Neural progenitor cell (in vitro differentiated cells): ENCODE measurements at regions not wholly inside any gene's neighbourhood (a gene's known extent, or its start where the extent isn't known, plus 50 kb on each side); places are given as distances from the start of the nearest gene placed in this dataset.
A peak's percentile ranks its signal among the peaks of the same experiment; 100 is the strongest.

Experiments
- DNase-seq: peaks from one replicate; pipeline ENCODE4 v3.0.0-alpha.2; 2016; ENCODE audit warnings: low spot score
- H2AFZ ChIP-seq: fragments of 200-600 bp; sonication (generic); replicated peaks from 2 replicates; pipeline ENCODE4 v1.6.1; 2016; ENCODE audit warnings: antibody characterized with exemption
- H3F3A ChIP-seq: fragments of 200-600 bp; sonication (generic); 2 replicates; pipeline ENCODE4 v1.6.1; 2016; ENCODE audit warnings: antibody characterized with exemption, low read depth
- H3K27ac ChIP-seq: fragments of 200-600 bp; sonication (generic); 2 replicates; pipeline ENCODE4 v1.5.1; 2016; ENCODE audit warnings: mild to moderate bottlenecking
- H3K27me3 ChIP-seq: fragments of 200-600 bp; sonication (generic); 2 replicates; pipeline ENCODE4 v1.6.1; 2016; ENCODE audit warnings: mild to moderate bottlenecking, moderate library complexity
- H3K36me3 ChIP-seq: fragments of 200-600 bp; sonication (generic); 2 replicates; pipeline ENCODE4 v1.5.1; 2016
- H3K4me1 ChIP-seq: fragments of 200-600 bp; sonication (generic); 2 replicates; pipeline ENCODE4 v1.6.1; 2016; ENCODE audit warnings: mixed run types
- H3K4me2 ChIP-seq: fragments of 200-600 bp; sonication (generic); 2 replicates; pipeline ENCODE4 v1.6.1; 2016
- H3K4me3 ChIP-seq: fragments of 200-600 bp; sonication (generic); 2 replicates; pipeline ENCODE4 v1.5.1; 2016
- H3K79me2 ChIP-seq: fragments of 200-600 bp; sonication (generic); 2 replicates; pipeline ENCODE4 v1.6.1; 2016; ENCODE audit warnings: low read depth
- H3K9ac ChIP-seq: fragments of 200-600 bp; sonication (generic); 2 replicates; pipeline ENCODE4 v1.6.1; 2016
- H3K9me3 ChIP-seq: fragments of 200-600 bp; sonication (generic); 2 replicates; pipeline ENCODE4 v1.5.1; 2016; ENCODE audit warnings: low read depth
- H4K20me1 ChIP-seq: fragments of 200-600 bp; sonication (generic); 2 replicates; pipeline ENCODE4 v1.6.1; 2016; ENCODE audit warnings: low read depth
- H3K27ac Mint-ChIP-seq: 3 replicates; pipeline ENCODE4 v1.8.0; 2021; ENCODE audit warnings: mixed read lengths
- H3K27me3 Mint-ChIP-seq: 2 replicates; pipeline ENCODE4 v1.8.0; 2022; ENCODE audit warnings: low read depth, mild to moderate bottlenecking, inconsistent platforms, moderate library complexity, mixed read lengths; ENCODE audit not compliant: insufficient read depth
- H3K36me3 Mint-ChIP-seq: 3 replicates; pipeline ENCODE4 v1.8.0; 2021; ENCODE audit warnings: mixed read lengths
- H3K4me1 Mint-ChIP-seq: 3 replicates; pipeline ENCODE4 v1.8.0; 2021; ENCODE audit warnings: mixed read lengths
- H3K4me3 Mint-ChIP-seq: 3 replicates; pipeline ENCODE4 v1.8.0; 2021; ENCODE audit warnings: mild to moderate bottlenecking, moderate library complexity, mixed read lengths
- H3K9me3 Mint-ChIP-seq: 3 replicates; pipeline ENCODE4 v1.8.0; 2020; ENCODE audit warnings: mixed read lengths
- EZH2 ChIP-seq: fragments of 200-600 bp; sonication (generic); IDR thresholded peaks from 2 replicates; pipeline ENCODE4 v1.6.1; 2017; ENCODE audit warnings: antibody characterized with exemption, mild to moderate bottlenecking, moderate library complexity
- EZH2phosphoT487 ChIP-seq: fragments of 200-600 bp; sonication (generic); IDR thresholded peaks from 2 replicates; pipeline ENCODE4 v1.6.1; 2017; ENCODE audit warnings: antibody characterized with exemption
- TF ChIP-seq, protein P1 (sequence below): fragments of 200-600 bp; sonication (generic); IDR thresholded peaks from 2 replicates; pipeline ENCODE4 v1.5.1; 2017; ENCODE audit warnings: antibody characterized with exemption, mild to moderate bottlenecking

DNA sequence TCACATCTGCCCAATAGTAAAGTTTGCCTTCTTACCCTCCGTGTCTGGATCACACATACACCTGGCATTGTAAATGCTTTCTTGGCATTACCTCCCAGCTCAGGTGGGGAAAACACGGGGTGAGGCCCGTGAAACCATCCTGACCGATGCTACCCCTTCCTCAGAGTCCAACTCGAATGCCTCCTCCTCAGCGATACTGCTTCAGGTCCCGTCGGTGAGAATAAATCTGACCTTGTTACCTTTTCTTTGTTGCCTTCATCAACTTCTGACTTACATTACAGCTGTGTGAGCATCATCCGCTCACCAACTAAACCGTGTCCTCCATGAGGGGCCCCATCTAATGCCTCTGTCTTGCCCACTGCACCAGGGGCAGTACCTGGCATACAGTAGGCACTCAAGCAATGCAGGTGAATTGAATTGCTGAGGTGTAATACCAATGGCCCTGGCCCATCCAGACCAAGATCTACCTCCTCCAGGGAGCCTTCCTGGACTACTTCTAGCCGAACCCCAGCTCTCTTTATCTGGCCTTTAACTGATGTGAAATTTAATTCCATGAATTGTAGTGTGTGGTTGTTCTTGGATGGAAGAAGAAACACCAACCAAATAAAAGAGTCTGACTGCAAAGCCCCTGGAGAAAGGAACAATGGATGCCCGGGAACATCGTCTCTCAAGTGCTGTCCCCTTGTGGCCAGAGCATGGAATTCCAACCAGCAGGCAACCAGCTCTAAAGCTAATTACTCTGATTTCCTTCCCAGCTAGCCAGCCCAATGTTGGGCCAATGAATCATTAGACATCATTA, 141.5 kb downstream of the ANKRD60 start:
- H2AFZ ChIP-seq, result peak overlapping the region; percentile 42
- Mint-ChIP-seq H3K36me3 (no peaks in the 10 kb centered on the region), H3K27ac (no peak overlapping the region)

DNA sequence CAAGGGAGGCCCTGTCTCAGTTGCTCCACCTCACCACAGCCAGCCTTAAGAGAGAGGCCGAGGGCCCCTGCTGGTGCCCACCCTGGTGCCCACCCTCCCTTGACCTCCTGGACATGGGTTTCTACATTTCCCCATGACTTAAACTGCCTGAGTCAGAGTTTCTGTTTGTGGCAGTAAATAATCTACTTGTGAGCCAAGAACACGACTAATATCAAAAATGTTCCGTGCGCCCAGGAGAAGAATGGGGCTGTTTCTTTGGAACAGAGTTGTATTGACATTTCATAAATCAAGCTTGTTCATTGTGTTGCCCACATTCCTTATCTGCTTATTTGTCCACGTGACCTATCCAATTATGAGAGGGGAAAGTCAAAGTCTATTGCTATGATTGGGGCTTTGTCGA, 143.5 kb downstream of the ANKRD60 start:
- no peak for TF ChIP-seq EZH2
- TF ChIP-seq EZH2phosphoT487, result no peak
- TF ChIP-seq, protein P1, sequence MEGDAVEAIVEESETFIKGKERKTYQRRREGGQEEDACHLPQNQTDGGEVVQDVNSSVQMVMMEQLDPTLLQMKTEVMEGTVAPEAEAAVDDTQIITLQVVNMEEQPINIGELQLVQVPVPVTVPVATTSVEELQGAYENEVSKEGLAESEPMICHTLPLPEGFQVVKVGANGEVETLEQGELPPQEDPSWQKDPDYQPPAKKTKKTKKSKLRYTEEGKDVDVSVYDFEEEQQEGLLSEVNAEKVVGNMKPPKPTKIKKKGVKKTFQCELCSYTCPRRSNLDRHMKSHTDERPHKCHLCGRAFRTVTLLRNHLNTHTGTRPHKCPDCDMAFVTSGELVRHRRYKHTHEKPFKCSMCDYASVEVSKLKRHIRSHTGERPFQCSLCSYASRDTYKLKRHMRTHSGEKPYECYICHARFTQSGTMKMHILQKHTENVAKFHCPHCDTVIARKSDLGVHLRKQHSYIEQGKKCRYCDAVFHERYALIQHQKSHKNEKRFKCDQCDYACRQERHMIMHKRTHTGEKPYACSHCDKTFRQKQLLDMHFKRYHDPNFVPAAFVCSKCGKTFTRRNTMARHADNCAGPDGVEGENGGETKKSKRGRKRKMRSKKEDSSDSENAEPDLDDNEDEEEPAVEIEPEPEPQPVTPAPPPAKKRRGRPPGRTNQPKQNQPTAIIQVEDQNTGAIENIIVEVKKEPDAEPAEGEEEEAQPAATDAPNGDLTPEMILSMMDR, result no peak
- no peak overlapping the region for H2AFZ ChIP-seq
- H3K4me1 Mint-ChIP-seq, result no peaks in the 10 kb centered on the region

More for the DNA sequence above, 141.5 kb downstream of the ANKRD60 start:
- H3K79me2 ChIP-seq, result no peaks in the 10 kb centered on the region
- no peaks in the 10 kb centered on the region for H3K4me1 ChIP-seq
- no peaks in the 10 kb centered on the region for H3F3A ChIP-seq
- no peak overlapping the region for H3K9ac ChIP-seq
- no peak overlapping the region for H3K4me2 ChIP-seq
- TF ChIP-seq EZH2phosphoT487, result no peak
- no peak for TF ChIP-seq EZH2
- TF ChIP-seq, protein P1, result peak; percentile 93
- Mint-ChIP-seq H3K4me1 (no peaks in the 10 kb centered on the region), H3K9me3 (no peaks in the 10 kb centered on the region), H3K4me3 (no peak overlapping the region), H3K27me3 (peaks cover 11% of the 10 kb centered on the region)
- no peaks in the 10 kb centered on the region for H3K36me3 ChIP-seq
- H3K27ac ChIP-seq, result no peak overlapping the region
- DNase-seq, result peak; percentile 83
- H3K9me3 ChIP-seq, result no peaks in the 10 kb centered on the region
- H3K27me3 ChIP-seq, result no peaks in the 10 kb centered on the region
- H4K20me1 ChIP-seq, result no peaks in the 10 kb centered on the region
- no peak overlapping the region for H3K4me3 ChIP-seq

DNA sequence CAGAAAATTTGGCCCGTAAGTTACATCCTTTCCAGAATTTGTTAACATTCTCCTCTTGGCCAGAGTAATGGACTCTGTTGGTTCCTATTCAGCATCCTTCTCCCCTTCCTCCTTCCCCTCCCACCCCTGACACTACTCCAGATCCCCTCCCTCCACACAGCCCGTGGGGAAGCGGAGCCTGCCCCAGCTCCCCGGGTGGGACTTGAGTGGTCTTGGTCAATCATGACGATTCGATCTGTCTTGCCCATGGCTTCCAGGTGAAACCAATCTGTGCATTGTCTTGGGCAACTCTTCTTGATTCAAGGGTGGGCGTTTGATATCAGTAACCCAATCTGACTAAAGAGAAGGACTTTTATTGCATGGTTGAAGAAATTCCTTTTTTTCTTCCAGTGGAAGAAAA, 143.9 kb downstream of the ANKRD60 start:
- no peaks in the 10 kb centered on the region for H3K9me3 Mint-ChIP-seq
- Histone ChIP-seq H3K79me2 (no peaks in the 10 kb centered on the region), H3K36me3 (no peaks in the 10 kb centered on the region), H4K20me1 (no peaks in the 10 kb centered on the region), H3F3A (no peaks in the 10 kb centered on the region), H3K4me2 (no peak overlapping the region), H3K9me3 (no peaks in the 10 kb centered on the region), H3K27me3 (no peaks in the 10 kb centered on the region), H2AFZ (no peak overlapping the region), H3K9ac (no peak overlapping the region), H3K4me1 (no peaks in the 10 kb centered on the region), H3K4me3 (no peak overlapping the region), H3K27ac (no peak overlapping the region)
- H3K27ac Mint-ChIP-seq, result no peak overlapping the region
- H3K36me3 Mint-ChIP-seq, result no peaks in the 10 kb centered on the region
- no peak overlapping the region for H3K4me3 Mint-ChIP-seq
- peaks cover 5% of the 10 kb centered on the region for H3K27me3 Mint-ChIP-seq
- H3K4me1 Mint-ChIP-seq, result no peaks in the 10 kb centered on the region
- TF ChIP-seq EZH2phosphoT487, result no peak
- TF ChIP-seq, protein P1, result no peak
- TF ChIP-seq EZH2, result no peak
- DNase-seq, result no peak

More for the DNA sequence above, 143.5 kb downstream of the ANKRD60 start:
- no peaks in the 10 kb centered on the region for H3K27me3 ChIP-seq
- H3K27me3 Mint-ChIP-seq, result peaks cover 5% of the 10 kb centered on the region
- H3K9me3 Mint-ChIP-seq, result no peaks in the 10 kb centered on the region
- H3K27ac ChIP-seq, result no peak overlapping the region
- no peak overlapping the region for H3K4me2 ChIP-seq
- H3K9ac ChIP-seq, result no peak overlapping the region
- no peaks in the 10 kb centered on the region for H3K36me3 Mint-ChIP-seq
- no peaks in the 10 kb centered on the region for H3K4me1 ChIP-seq
- no peak overlapping the region for H3K4me3 ChIP-seq
- H3K27ac Mint-ChIP-seq, result no peak overlapping the region
- H3K4me3 Mint-ChIP-seq, result no peak overlapping the region
- no peaks in the 10 kb centered on the region for H3K9me3 ChIP-seq
- H3K79me2 ChIP-seq, result no peaks in the 10 kb centered on the region
- no peaks in the 10 kb centered on the region for H3F3A ChIP-seq
- DNase-seq, result no peak
- H4K20me1 ChIP-seq, result no peaks in the 10 kb centered on the region
- no peaks in the 10 kb centered on the region for H3K36me3 ChIP-seq
